WERI-Rb-1 (cell line): ENCODE measurements at regions not wholly inside any gene's neighbourhood (a gene's known extent, or its start where the extent isn't known, plus 50 kb on each side); places are given as distances from the start of the nearest gene placed in this dataset.
"Not testable (repeated sequence)": the region's sequence is repeated elsewhere in the genome, so short reads cannot be mapped to it uniquely, and the experiment has no call there.

Source experiments
- DNase-seq: peaks from one replicate; pipeline ENCODE4 v3.0.0-alpha.2; 2020
- H3K27ac ChIP-seq: fragments of 250-450 bp; sonication (Bioruptor Pico); 2 replicates; pipeline ENCODE4 v1.5.1; 2020; ENCODE audit warnings: mild to moderate bottlenecking, moderate library complexity
- H3K27me3 ChIP-seq: fragments of 250-450 bp; sonication (Bioruptor Pico); 2 replicates; pipeline ENCODE4 v1.5.1; 2021; ENCODE audit warnings: mild to moderate bottlenecking, low read depth, moderate library complexity; ENCODE audit not compliant: insufficient read depth, severe bottlenecking
- H3K36me3 ChIP-seq: fragments of 250-450 bp; sonication (Bioruptor Pico); 2 replicates; pipeline ENCODE4 v1.5.1; 2020; ENCODE audit warnings: mild to moderate bottlenecking, moderate library complexity
- H3K4me3 ChIP-seq: 2 replicates; pipeline ENCODE4 v1.5.1; 2011; ENCODE audit warnings: low read depth, mild to moderate bottlenecking, control low read depth, low read length
- H3K9me3 ChIP-seq: fragments of 250-450 bp; sonication (Bioruptor Pico); 2 replicates; pipeline ENCODE4 v1.5.1; 2021; ENCODE audit warnings: mild to moderate bottlenecking, moderate library complexity; ENCODE audit not compliant: severe bottlenecking
- TF ChIP-seq, protein P1 (sequence below): IDR thresholded peaks from 2 replicates; pipeline ENCODE4 v1.5.1; 2011; ENCODE audit warnings: low read depth, mild to moderate bottlenecking, control low read depth, inconsistent platforms, low read length

GRCh38 chr5:100647461-100648230 lies 112.5 kb downstream of the FAM174A start:
- no peak overlapping the region for H3K4me3 ChIP-seq
- H3K36me3 ChIP-seq = no peaks in the 10 kb centered on the region
- H3K27ac ChIP-seq = no peak overlapping the region
- H3K27me3 ChIP-seq = no peaks in the 10 kb centered on the region
- TF ChIP-seq, protein P1, sequence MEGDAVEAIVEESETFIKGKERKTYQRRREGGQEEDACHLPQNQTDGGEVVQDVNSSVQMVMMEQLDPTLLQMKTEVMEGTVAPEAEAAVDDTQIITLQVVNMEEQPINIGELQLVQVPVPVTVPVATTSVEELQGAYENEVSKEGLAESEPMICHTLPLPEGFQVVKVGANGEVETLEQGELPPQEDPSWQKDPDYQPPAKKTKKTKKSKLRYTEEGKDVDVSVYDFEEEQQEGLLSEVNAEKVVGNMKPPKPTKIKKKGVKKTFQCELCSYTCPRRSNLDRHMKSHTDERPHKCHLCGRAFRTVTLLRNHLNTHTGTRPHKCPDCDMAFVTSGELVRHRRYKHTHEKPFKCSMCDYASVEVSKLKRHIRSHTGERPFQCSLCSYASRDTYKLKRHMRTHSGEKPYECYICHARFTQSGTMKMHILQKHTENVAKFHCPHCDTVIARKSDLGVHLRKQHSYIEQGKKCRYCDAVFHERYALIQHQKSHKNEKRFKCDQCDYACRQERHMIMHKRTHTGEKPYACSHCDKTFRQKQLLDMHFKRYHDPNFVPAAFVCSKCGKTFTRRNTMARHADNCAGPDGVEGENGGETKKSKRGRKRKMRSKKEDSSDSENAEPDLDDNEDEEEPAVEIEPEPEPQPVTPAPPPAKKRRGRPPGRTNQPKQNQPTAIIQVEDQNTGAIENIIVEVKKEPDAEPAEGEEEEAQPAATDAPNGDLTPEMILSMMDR = no peak
- no peak for DNase-seq
- no peaks in the 10 kb centered on the region for H3K9me3 ChIP-seq

GRCh38 chr5:100654895-100655294 lies 119.7 kb downstream of the FAM174A start:
- TF ChIP-seq, protein P1 = no peak
- no peak overlapping the region for H3K4me3 ChIP-seq
- no peaks in the 10 kb centered on the region for H3K9me3 ChIP-seq
- H3K27me3 ChIP-seq = no peaks in the 10 kb centered on the region
- H3K36me3 ChIP-seq = no peaks in the 10 kb centered on the region
- DNase-seq = no peak
- H3K27ac ChIP-seq = no peak overlapping the region

DNA sequence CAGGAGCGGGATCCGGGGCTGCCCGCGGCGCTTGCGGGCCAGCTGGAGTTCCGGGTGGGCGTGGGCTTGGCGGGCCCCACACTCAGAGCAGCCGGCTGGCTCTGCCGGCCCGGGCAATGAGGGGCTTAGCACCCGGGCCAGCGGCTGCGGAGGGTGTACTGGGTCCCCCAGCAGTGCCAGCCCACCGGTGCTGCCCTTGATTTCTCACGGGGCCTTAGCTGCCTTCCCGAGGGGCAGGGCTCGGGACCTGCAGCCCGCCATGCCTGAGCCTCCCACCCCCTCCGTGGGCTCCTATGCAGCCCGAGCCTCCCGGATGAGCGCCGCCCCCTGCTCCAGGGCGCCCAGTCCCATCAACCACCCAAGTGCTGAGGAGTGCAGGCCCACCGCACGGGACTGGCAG lies 121.6 kb downstream of the FAM174A start:
- not testable (repeated sequence) for H3K4me3 ChIP-seq, H3K36me3 ChIP-seq, H3K27me3 ChIP-seq, H3K9me3 ChIP-seq, DNase-seq, H3K27ac ChIP-seq

DNA sequence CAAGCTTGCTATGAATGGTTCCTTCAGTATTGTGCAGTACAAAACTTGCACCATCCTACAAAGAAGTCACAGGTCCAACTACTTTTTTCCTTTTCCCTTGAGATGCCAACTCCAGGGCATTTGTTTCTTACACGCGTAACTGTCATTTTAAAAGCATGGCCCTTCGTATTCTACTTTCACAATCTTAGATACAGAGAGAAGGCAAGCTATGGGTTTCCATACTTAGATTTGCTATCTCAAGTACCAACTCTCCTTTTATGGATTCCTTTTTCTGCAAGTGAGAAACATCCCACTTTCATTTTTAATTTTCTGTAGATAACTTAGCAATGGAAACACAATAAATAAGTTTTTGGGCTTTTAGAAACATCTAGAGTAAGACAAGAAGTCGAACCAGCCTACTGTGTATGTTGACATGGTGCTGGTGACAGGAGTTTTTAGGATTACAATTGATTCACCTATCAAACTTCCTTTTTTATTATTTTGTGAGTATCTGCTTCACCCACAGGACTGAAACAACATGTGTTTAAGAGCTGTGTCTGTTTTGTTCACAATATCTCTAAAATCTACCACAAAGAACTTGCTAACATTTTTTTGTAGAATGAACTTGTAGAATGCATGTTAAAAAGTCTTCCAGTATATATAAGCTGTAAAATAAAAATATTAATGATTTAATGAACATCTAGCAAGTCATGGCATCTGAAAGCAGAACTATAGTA lies 124.1 kb downstream of the FAM174A start:
- Histone ChIP-seq H3K27ac (no peak overlapping the region), H3K4me3 (no peak overlapping the region), H3K9me3 (no peaks in the 10 kb centered on the region), H3K36me3 (no peaks in the 10 kb centered on the region), H3K27me3 (no peaks in the 10 kb centered on the region)
- DNase-seq = no peak
- TF ChIP-seq, protein P1 = no peak

DNA sequence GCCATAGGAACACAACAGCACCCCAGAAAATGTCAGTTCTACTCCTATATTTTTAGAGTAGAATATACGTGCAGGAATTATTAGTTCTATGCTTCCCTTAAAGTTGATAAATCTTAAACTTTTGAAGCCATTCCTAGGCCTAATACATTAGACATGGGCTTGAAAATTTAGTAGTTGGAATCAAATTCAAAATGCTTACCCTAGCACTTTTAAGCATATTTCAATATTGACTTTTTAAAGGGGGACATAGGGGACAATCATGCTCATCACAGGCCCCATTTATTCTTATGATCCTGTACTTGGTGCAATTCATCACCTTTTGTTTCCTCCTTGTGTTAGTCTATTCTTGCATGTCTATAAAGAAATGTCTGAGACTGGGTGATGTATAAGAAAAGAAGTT lies 129.0 kb downstream of the FAM174A start:
- Histone ChIP-seq H3K9me3 (no peaks in the 10 kb centered on the region), H3K27me3 (no peaks in the 10 kb centered on the region), H3K4me3 (no peak overlapping the region), H3K27ac (no peak overlapping the region), H3K36me3 (no peaks in the 10 kb centered on the region)
- TF ChIP-seq, protein P1 = no peak
- no peak for DNase-seq

DNA sequence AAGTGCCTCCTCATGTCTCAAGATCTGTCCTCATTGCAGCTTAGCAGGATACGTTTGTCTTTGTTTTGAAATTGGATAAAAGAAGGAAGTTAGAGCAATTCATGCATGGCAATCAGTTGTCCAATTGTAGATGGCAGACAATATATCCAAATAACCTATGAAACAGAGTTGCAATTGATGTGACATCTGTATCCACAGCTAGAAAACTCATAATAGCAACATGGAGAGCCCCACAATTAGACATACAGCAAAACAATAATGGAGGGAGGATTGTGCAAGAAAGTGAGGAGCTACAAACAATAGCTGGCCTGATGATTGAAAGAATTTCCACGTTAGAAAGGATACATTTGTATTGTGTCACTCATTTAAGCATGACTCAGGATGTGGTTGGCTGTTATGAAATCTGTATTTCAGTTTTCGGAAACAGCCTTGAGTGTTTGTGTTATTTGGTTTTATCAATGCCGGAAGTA lies 132.0 kb downstream of the FAM174A start:
- no peaks in the 10 kb centered on the region for H3K9me3 ChIP-seq
- H3K4me3 ChIP-seq = no peak overlapping the region
- TF ChIP-seq, protein P1 = no peak
- H3K27ac ChIP-seq = no peak overlapping the region
- no peak for DNase-seq
- no peaks in the 10 kb centered on the region for H3K27me3 ChIP-seq
- no peaks in the 10 kb centered on the region for H3K36me3 ChIP-seq
